ENCODE measurements at regions not wholly inside any gene's neighbourhood (a gene's known extent, or its start where the extent isn't known, plus 50 kb on each side); places are given as distances from the start of the nearest gene placed in this dataset.
"Not testable (repeated sequence)": the region's sequence is repeated elsewhere in the genome, so short reads cannot be mapped to it uniquely, and the experiment has no call there.

DNA sequence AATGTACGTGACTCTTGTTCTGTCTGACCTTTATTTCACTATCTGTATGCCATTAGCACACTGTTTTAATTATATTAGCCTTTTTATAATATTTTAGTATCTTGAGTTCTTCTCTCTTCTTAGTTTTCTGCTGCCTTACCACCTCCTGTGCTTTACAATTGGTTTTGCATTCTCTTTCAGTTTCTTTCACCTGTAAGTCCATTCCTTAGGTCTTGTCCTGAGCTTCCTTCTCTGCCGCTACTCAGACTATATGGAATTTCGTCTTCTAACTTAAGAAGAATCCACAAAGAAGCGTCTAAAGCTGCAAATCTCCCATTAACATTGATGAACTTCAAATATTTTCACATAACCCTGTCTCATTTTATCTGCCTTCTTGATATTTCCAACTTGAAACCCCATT is 642.9 kb downstream of the MAT2B start:
- intact Hi-C loops (cut with micrococcal nuclease): no loop called here
- no peak for DNase-seq
- Histone ChIP-seq H3K9me3 (replicated peaks in 1 of 2; ENCODE audit: control insufficient read depth in 1 of 2, insufficient read depth in 1 of 2, low read length in 2 of 2) (no peaks in the 10 kb centered on the region), H2AFZ (ENCODE audit: insufficient read depth, low read depth, low read length, poor library complexity, severe bottlenecking) (no peak overlapping the region), H3K36me3 (replicated peaks in 1 of 2; ENCODE audit: control insufficient read depth in 1 of 2, insufficient read depth in 2 of 2, low read length in 2 of 2) (no peaks in the 10 kb centered on the region), H3K27ac (ENCODE audit: low read depth in 1 of 2, low read length in 2 of 2) (no peak overlapping the region), H4K20me1 (ENCODE audit: insufficient read depth, low read length) (no peaks in the 10 kb centered on the region), H3K4me3 (replicated peaks in 1 of 3; ENCODE audit: low read depth in 2 of 3, low read length in 3 of 3) (no peak overlapping the region), H3K4me2 (replicated peaks; ENCODE audit: extremely low read depth, low read length, poor library complexity, severe bottlenecking) (no peak overlapping the region), H3K4me1 (ENCODE audit: control insufficient read depth in 1 of 2, insufficient read depth in 2 of 2, low read length in 2 of 2) (no peaks in the 10 kb centered on the region), H3K27me3 (ENCODE audit: control insufficient read depth in 2 of 2, insufficient read depth in 2 of 2, low read length in 2 of 2) (no peaks in the 10 kb centered on the region), H3K79me2 (ENCODE audit: insufficient read depth, low read length) (no peaks in the 10 kb centered on the region), H3K9ac (ENCODE audit: insufficient read depth, low read length, poor library complexity, severe bottlenecking) (no peak overlapping the region)
- Mint-ChIP-seq H3K36me3 (no peaks in the 10 kb centered on the region), H3K4me1 (no peaks in the 10 kb centered on the region), H3K4me3 (no peak overlapping the region), H3K27ac (no peak overlapping the region), H3K27me3 (ENCODE audit: low read depth in 3 of 3) (no peaks in the 10 kb centered on the region), H3K9me3 (peaks cover 0 to 2% (median 0%) of the 10 kb centered on the region in 7 donors)
- TF ChIP-seq, protein P1, sequence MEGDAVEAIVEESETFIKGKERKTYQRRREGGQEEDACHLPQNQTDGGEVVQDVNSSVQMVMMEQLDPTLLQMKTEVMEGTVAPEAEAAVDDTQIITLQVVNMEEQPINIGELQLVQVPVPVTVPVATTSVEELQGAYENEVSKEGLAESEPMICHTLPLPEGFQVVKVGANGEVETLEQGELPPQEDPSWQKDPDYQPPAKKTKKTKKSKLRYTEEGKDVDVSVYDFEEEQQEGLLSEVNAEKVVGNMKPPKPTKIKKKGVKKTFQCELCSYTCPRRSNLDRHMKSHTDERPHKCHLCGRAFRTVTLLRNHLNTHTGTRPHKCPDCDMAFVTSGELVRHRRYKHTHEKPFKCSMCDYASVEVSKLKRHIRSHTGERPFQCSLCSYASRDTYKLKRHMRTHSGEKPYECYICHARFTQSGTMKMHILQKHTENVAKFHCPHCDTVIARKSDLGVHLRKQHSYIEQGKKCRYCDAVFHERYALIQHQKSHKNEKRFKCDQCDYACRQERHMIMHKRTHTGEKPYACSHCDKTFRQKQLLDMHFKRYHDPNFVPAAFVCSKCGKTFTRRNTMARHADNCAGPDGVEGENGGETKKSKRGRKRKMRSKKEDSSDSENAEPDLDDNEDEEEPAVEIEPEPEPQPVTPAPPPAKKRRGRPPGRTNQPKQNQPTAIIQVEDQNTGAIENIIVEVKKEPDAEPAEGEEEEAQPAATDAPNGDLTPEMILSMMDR (IDR thresholded peaks at IDR 0.05): no peak
- WGBS (ENCODE audit: insufficient coverage): 79% methylated on average over 3 of the region's 4 CpGs

DNA sequence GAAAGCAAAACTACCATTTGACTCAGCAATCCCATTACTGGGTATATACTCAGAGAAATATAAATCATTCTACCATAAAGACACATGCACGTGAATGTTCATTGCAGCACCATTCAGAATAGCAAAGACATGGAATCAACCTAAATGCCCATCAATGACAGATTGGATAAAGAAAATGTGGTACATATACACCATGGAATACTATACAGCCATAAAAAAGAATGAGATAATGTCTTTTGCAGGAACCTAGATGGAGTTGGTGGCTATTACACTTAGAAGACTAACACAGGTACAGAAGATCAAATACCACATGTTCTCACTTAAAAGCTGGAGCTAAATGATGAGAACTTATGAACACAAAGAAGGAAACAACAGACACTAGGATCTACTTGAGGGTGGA is 647.1 kb downstream of the MAT2B start:
- H3K9me3 ChIP-seq (replicated peaks in 1 of 2; ENCODE audit: control insufficient read depth in 1 of 2, insufficient read depth in 1 of 2, low read length in 2 of 2); H3K4me1 ChIP-seq (ENCODE audit: control insufficient read depth in 1 of 2, insufficient read depth in 2 of 2, low read length in 2 of 2); H3K9ac ChIP-seq (ENCODE audit: insufficient read depth, low read length, poor library complexity, severe bottlenecking); H4K20me1 ChIP-seq (ENCODE audit: insufficient read depth, low read length); H3K4me3 Mint-ChIP-seq; H3K27me3 Mint-ChIP-seq (ENCODE audit: low read depth in 3 of 3); H3K27ac ChIP-seq (ENCODE audit: low read depth in 1 of 2, low read length in 2 of 2); H3K36me3 Mint-ChIP-seq; H3K9me3 Mint-ChIP-seq; H3K4me1 Mint-ChIP-seq; H3K27ac Mint-ChIP-seq; H3K27me3 ChIP-seq (ENCODE audit: control insufficient read depth in 2 of 2, insufficient read depth in 2 of 2, low read length in 2 of 2); H2AFZ ChIP-seq (ENCODE audit: insufficient read depth, low read depth, low read length, poor library complexity, severe bottlenecking); H3K4me2 ChIP-seq (replicated peaks; ENCODE audit: extremely low read depth, low read length, poor library complexity, severe bottlenecking); H3K4me3 ChIP-seq (replicated peaks in 1 of 3; ENCODE audit: low read depth in 2 of 3, low read length in 3 of 3); H3K79me2 ChIP-seq (ENCODE audit: insufficient read depth, low read length); intact Hi-C loops (cut with micrococcal nuclease); H3K36me3 ChIP-seq (replicated peaks in 1 of 2; ENCODE audit: control insufficient read depth in 1 of 2, insufficient read depth in 2 of 2, low read length in 2 of 2); DNase-seq: not testable (repeated sequence)
- no CpG with 5 or more reads among the region's 1 CpG for WGBS (ENCODE audit: insufficient coverage)

All from CD14-positive monocyte (primary cell).